Muscle of arm (tissue), 1 donor: ENCODE measurements at regions not wholly inside any gene's neighbourhood (a gene's known extent, or its start where the extent isn't known, plus 50 kb on each side); places are given as distances from the start of the nearest gene placed in this dataset.

Experiments used
- DNase-seq: peaks from one replicate; pipeline ENCODE4 v3.0.0-alpha.2; 2013

DNA sequence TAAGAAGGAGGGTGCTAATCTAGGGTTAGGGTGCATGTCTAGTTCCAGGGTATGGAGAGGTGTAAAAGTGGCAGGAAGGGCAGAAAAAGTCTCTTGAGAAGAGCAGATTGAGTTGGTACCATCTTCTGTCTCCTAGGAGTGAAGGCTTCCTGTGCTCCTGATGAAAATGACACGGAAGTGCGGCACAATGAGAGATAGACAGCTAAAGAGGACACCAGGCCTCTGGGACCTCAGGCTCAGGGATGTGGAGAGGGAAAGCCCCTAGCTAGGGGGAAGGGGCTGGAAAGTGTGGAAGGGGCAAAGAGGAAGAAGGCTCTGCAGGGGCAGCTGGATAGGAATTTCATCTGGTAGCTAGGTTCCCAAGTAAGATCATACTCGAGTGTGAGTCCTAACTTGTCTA is 498.3 kb upstream of the EEF2KMT start:
- no peak for DNase-seq

DNA sequence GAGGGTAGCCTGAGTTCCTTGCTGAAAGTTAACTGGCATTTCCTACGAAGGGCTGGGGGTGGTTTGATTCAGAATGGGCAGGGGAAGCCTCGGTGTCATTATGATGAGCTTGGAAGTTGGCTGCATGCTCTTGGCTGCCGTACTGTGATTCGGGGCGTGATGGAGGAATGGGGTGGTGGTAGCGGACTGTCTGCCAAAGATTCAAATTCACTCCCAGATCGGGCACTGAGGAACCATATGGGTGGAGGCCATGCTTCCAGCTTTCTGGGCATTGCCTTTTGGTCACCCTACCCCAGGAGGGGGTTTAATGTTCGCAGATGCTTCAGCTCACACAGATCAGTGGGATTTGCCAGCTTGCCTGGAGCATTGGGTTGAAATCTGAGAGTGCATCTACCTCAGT is 492.8 kb upstream of the EEF2KMT start:
- DNase-seq: no peak

DNA sequence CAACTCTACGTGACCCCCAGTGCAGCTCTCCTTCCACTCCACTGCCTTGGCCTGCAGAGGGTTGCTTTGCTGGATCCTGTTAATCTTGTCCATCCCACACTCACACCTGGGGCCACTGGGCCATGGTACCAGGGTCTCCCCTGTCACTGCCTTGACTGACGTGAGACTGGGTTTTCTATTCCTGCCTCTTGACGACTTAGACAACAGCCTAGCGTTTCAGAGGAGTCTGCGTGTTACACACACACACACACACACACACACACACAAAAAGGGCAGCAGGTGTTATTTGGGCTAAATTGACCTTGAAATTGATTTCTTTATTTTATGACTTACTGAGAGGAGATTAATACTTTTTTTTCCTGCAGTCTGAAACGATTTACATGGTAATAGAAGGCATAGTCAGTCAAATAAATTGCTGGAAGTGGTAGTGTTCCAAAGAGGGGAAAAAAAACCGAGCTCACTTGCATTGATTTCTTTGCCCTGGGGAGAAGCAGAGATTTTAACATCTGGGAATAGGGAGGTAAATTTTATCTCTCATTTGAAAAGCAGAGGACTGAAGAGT is 492.3 kb upstream of the EEF2KMT start:
- no peak for DNase-seq

DNA sequence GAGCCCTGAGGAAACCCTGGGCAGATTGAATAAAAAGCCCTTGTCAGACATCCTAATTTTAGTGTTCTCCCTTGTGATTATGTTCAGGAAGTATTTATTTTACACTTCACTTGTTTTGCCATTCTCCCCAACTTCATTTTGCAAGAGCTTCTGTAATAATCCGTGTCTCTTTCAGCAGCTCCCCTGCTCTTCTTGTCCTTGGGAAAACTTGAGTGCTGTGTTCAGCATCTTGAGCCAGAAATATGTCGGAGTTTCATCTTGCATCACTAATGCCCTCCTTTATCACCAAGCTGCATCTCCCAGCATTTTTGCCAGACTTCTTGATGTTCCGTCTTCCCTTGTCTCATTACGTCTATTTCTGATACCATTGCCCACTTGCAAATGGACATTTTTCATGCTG is 486.5 kb upstream of the EEF2KMT start:
- no peak for DNase-seq

DNA sequence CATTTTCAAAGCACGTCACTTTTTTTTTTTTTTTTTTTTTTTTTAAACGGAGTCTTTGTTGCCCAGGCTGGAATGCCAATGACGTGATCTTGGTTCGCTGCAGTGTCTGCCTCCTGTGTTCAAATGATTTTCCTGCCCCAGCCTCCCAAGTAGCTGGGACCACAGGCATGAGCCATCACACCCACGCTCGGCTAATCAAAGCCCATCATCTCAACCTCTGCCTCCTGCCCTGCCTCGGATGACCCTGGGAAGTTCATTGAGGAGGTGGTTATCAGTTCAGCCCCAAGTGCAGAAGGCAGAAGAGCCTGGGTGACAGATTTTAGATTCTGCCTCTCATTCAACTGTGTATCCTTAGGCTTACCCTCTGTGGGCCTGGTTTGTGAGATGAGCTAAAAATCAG is 484.9 kb upstream of the EEF2KMT start:
- DNase-seq: no peak

DNA sequence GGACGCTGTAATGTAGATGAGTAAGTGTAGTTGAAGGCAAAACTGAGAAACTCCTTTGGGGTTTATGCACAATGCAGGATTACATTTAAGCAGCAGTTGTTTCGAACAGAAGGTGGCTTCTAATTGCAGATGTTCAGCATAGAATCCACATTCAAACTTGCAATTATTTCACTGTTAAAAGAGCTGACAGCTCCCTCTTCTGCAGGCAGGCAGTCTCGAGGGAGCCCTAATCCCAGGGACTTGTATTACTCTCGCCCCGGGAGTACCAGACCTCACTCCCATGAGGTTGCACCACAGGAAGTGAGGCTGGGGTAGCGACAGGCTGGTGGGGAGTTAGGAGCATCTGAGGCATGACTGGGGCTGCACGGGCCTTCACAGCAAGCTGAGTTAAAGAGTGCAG is 484.3 kb upstream of the EEF2KMT start:
- DNase-seq: no peak

DNA sequence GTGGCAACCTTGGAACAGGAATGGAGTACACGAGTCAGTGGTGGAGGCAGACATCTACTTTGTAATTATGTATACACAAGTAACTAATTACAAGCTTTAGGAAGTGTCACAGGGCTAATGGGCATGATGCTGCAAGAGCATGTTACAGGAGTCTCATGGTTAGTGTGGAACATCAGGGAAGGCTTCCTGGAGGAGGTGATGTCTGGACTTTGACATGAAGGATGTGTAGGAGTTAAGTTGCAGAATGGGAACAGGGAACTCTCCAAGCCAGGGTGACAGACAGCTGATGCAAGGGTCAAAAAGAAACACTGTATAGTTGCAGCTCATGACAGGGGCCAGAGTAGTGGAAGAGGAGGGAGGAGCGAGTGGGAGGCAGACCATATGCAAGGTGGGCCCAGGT is 483.8 kb upstream of the EEF2KMT start:
- no peak for DNase-seq

DNA sequence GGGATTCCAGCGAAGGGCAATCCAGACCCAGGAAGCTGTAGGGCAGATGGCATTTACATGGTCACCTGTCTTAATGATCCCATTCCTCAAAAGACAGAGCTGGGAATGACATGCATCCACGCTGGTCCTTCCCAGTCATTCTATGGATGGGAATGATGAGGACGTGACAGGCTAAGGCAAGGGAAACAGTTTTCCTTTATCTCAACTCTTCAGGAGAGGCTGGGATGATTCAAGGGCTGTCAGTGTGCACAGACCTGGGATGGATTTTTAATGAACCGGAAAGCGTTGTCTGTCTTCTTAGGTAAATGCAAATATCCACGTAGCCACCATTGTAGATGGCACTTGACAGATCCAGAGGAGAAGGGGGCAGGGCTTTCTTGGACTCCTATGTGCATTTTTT is 483.2 kb upstream of the EEF2KMT start:
- no peak for DNase-seq

DNA sequence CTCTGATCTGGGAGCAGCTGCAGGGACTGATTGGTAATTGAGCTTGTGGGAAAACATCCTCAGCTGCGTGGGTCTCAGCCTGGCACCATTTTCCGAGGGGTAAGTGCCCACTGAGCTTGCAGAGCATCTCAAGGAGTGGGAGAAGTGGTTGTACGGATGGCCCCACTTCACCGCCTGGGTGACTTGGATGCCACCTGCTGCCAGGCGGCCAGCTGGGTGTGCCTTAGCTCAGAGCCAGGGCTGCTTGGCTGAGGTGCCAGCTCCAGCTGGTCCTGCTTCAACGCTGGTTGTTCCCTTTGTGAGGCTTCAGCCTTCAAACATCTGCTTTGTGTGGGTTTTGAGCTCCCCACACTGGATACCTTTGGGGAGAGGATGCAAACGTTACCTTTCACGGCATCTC is 482.7 kb upstream of the EEF2KMT start:
- DNase-seq: peak; percentile 10

DNA sequence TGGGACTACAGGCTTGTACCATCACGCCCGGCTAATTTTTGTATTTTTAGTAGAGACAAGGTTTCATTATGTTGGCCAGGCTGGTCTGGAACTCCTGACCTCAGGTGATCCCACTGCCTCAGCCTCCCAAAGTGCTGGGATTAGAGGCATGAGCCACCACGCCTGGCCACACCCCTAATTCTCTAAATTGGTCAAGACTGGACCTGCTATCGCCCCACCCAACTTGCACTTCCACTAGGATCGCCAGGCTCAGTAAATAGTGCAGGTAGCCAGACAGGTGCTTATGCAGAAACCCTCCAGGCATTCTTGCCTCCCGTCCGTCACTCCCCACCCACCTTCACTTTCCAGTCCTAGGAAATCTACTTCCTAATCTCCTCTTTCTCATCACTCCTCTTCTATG is 481.4 kb upstream of the EEF2KMT start:
- DNase-seq: no peak

DNA sequence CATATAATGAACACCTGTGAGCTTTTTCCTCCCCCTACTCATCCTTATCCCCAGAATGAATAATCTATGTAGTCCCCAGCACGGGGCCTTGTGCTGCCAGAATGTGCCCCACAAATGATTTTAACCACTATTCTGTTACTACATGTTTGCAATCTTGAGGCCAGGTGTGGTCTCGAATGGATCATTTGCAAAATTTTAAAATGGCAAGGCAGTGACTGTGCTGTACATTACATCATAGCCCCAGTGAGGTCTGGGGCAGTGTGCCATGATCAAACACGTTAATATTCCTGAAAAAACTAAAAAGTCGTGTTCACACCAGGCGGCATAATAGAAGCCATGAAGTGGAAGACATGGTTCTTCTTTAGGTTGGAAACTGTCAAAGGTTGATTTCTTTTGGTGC is 479.9 kb upstream of the EEF2KMT start:
- DNase-seq: no peak

DNA sequence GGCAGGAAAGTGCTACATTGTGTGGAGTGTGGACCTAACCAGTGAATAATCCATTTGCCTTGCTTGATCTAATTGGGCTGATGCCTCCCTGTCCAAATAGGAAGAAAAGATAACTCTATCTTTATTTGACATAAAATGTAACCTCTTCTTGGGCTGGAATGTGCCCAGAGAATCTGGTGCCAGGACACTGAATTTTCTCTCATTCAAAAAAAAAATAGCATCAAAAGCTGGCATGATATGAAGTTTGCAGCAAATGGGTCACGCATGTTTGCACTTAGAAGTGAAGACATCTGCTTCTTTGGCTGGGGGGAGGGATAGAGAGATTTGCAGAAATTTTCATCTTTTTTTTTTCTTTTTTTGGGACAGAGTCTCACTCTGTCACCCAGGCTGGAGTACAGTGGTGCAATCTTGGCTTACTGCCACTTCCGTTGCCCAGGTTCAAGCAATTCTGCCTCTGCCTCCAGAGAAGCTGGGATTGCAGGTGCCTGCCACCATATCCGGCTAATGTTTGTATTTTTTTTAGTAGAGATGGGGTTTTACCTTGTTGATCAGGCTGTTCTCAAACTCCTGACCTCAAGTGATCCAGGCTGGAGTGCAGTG is 478.2 kb upstream of the EEF2KMT start:
- DNase-seq: no peak

DNA sequence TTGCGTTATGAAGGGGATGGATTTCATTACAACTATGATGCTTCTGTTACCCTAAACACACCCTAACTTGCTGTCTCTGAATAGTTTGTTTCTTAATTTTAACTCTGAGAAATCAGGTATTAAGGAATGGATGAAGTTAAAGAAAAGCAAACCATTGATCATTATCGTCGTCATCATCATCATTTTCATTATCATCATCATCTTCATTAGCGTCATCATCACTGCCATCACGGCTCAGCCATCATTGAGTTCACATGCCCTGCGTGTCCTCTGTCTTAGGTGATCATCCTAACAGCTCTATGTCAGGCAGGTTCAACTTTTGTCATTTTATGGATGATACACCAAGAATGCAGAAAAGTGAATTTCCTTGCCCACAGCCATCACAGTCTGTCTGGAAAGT is 477.5 kb upstream of the EEF2KMT start:
- DNase-seq: no peak

DNA sequence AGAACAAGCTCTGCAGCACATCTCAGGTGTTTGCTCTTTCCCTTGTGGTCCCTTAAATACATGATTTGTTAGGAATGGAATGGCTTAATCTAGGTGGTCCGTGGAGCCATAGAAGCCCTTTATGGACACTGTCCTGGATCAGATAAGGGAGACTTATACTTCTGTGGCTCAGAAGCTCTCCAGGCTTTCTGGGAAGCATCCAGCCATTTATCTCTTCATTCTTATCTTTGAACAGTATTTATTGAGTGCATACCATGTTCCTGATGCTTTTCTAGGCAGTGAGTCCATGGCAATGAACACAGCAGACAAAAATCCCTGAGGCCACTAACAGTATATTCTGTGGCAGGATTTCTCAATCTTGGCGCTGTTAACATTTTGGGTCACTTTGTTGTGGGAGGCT is 474.5 kb upstream of the EEF2KMT start:
- no peak for DNase-seq

DNA sequence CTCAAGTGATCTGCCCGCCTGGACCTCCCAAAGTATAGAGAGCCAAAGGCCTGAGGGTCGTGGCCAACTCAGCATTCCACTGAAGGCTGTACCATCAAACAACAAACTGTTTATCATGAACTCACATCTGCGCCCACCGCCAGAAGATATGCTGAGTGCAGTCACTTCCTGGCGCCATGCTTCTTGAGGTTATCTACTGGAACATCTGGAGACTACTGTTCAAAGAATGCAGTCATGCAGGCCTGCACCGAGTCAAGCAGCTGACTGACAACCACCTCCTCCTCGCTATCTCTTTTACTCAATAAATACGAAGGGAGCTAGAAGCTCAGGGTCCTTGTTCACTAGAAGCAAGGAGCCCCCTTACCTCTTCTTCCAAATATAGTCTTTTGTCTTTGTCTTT is 473.9 kb upstream of the EEF2KMT start:
- no peak for DNase-seq

DNA sequence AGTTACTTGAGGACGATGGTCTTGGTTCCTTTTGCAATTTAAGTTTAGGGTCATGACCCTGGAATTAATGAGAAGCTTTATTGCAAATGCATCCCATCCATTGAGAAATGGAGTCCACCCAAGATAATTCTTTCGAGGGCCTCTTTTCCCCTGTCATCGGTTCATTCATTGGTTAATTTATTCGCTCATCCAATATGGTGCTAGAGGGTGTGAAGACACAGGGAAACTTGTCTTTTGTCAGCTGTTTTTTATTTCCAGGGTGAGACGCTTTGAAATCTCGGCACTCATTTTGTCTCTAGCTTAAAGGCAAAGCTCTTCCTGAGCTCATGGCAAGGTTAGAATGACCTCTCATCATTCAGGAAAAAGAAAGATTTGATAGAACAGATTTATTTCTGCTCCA is 464.2 kb upstream of the EEF2KMT start:
- no peak for DNase-seq

DNA sequence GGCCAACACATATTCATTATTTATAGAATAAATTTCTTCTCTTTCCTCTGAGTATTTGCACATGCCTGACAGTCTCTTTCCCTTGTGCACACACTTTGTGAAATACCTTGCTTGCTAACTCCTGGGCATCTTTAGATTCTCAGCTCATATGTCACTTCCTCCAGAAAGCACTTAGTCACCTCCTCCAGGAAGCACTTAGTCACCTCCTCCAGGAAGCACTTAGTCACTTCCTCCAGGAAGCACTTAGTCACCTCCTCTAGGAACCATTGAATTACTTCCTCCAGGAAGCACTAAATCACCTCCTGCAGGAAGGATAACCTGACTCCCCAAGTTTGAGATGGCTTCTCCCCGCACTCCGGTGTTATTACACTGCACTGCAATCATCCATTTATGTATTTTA is 462.5 kb upstream of the EEF2KMT start:
- no peak for DNase-seq

DNA sequence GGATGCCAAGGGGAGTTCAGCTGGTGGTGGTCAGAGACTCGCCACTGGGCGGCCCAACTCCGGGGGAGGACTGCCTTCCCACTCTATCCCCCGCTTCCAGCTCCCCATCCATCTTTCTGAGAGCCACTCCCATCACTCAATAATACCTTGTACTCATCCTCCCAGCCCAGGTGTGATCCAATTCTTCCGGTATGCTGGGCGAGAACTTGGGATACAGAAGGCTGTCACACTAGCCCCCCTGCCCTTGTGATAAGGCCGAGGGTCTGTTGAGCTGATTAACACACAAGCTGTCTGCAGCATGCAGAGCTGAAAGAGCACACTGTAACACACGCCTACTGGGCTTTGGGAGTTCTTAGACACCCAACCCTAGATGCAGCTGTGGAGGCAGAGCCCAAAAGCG is 460.4 kb upstream of the EEF2KMT start:
- no peak for DNase-seq

DNA sequence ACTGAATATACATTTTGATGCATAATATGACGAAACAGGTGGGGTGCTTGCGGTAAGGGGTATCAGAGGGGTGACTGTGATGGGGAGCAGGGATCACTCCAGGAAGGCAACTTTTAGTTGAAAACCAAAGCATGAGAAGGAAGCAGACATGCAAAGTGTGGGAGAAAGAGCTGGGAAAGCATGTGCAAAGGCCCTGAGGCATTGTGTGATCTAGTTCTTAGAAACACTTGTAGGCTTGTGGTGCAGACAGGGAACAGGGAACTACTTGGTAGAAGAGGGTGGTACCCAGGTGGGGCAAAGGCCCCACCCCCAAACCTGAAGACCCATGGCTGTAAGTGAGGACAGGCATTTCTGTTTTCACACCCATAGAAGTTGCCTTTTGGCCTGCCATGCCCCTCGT is 459.9 kb upstream of the EEF2KMT start:
- DNase-seq: no peak

DNA sequence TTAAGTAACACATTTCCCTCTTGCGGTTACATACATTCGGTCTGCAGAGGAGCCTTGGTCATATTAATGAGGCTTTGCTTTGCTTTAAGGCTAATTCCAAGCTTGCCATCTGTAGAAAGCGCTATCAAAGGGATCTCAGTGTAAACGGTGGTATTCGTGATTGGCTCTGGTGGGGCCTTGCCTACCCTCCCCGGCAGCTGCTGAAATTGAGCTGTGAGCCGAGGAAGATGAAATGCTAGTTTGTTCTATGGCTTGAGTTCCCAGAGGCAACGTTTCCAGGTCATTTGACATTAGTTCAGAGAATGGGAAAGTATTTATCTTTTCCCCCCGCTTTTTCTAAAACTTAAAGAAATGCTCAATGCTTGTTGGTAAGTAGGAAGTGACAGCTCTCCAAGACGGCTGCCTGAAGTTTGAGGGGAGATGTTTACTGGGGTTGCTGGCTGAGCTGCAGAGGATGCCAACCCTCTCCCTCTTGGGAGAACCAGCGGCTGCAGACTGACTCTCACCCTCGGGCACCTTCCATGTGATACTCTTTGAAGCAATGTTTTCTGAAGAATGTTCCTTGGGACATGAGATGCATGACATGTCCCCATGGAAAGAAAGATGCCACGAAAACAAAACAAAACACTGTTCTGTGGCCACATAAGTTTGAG is 458.7 kb upstream of the EEF2KMT start:
- no peak for DNase-seq

DNA sequence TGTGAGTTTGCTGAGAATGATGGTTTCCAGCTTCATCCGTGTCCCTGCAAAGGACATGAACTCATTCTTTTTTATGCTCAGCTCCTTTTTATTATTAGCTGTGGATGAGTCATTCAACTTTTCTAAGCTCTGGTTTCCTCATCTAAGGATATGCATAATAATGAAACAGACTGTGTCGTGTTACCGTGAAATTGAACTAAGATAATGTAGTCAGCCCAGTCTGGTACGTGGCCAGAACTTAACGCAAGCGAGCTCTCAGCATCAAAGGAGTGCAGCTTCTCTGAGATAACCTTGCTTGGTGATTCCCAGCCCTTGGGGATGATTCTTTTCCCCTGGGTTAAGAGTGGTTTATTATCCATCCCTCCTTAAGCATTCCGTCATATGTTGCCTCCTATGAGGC is 454.3 kb upstream of the EEF2KMT start:
- DNase-seq: no peak

DNA sequence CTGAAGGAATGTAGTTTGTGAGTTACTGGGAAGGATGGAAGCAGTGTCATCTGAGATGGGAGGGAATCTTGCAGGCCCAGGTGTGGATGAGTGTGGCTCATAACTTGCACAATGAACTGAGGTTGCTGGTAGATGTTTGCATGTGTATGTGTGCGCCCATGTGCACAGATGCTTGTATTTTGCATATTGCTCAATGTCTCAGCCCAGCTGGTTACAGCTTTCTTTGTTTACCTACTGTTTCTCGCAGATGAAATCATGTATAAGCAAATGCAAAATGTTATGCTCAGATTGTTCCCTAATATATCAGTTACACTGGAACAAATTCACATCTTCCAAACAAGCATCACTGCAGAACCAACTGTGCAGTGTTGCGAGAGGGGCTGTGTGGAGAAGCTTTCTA is 452.2 kb upstream of the EEF2KMT start:
- no peak for DNase-seq

DNA sequence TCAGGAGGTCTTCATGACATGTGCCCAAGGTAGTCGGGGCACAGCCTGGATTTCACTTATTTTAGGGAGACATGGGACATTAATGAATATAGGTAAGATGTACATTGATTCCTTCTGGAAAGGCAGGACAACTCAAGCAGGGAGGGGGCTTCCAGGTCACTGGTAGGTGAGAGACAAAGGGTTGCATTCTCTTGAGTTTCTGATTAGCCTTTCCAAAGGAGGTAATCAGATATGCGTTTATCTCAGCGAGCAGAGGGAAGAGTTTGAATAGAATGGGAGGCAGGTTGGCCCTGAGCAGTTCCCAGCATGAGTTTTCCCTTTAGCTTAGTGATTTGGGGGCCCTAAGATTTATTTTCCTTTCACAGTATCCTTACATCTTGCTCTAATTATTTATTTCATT is 443.8 kb upstream of the EEF2KMT start:
- no peak for DNase-seq

DNA sequence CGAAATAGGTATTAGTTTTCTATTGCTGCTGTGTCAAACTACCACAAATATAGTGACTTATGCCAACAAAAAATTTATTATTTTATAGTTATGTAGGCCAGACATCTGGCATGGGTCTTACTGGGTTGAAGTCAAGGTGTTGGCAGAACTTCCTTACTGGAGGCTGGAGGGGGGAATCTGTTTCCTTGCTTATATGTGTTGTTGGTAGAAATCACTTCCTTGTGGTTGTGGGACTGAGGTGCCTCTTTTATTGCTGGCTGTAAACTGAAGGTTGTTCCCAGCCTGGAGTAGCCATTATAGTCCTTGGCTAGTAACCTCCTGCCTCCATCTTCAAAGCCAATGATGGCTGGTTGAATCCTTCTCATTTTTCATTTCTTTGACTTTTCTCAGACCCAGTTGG is 439.8 kb upstream of the EEF2KMT start:
- no peak for DNase-seq
